Cardiac fibroblast (primary cell): ENCODE measurements at regions not wholly inside any gene's neighbourhood (a gene's known extent, or its start where the extent isn't known, plus 50 kb on each side); places are given as distances from the start of the nearest gene placed in this dataset.

ENCODE experiments used
- DNase-seq, 2 donors: peaks; one replicate each; pipeline versions ENCODE4 v3.0.0 to v3.0.0-alpha.2; 2010; ENCODE audit warnings: low read depth in 2 of 2
- H3K4me3 ChIP-seq, 2 donors: replicated peaks in 1 of 2; 1 replicate in 1 of 2; 2 replicates in 1 of 2; pipeline ENCODE4 v1.5.1; 2011; ENCODE audit warnings: low read depth in 2 of 2, low read length in 2 of 2, mild to moderate bottlenecking in 2 of 2, moderate library complexity in 1 of 2
- CTCF ChIP-seq: IDR thresholded peaks from one replicate; pipeline ENCODE4 v1.5.1; 2011; ENCODE audit warnings: low read depth, mild to moderate bottlenecking, low read length, inconsistent platforms

DNA sequence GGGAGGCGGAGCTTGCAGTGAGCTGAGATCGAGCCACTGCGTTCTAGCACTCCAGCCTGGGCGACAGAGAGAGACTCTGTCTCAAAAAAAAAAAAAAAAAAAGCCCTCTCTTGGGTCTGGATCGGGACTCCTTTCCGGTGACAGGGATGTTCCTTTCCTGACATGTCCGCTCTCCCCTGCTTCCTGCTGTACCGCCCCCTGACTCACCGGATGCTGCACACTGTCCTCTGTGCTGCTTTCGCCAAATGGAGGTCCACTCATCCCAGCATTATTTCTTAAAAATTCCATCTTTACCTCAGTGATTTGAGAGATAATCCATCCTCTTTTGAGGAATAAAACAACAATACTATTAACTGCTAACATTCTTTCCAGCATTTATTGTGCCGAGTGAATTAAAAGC is 113.8 kb upstream of the EEPD1 start:
- no peak overlapping the region for H3K4me3 ChIP-seq
- DNase-seq = peak in 1 of 2 donors; percentile 21
- TF ChIP-seq CTCF = no peak

- no peak for DNase-seq
- TF ChIP-seq CTCF = no peak
- no peak overlapping the region for H3K4me3 ChIP-seq
Observed at GRCh38 chr7:36039671-36040070, 113.4 kb upstream of the EEPD1 start.

- no peak overlapping the region for H3K4me3 ChIP-seq
- no peak for TF ChIP-seq CTCF
- peak; percentile 52 to 66 for DNase-seq
Observed at GRCh38 chr7:36040679-36041078, 112.4 kb upstream of the EEPD1 start.

GRCh38 chr7:36044101-36044892 is 108.8 kb upstream of the EEPD1 start:
- no peak for DNase-seq
- no peak for TF ChIP-seq CTCF
- H3K4me3 ChIP-seq = no peak overlapping the region

DNA sequence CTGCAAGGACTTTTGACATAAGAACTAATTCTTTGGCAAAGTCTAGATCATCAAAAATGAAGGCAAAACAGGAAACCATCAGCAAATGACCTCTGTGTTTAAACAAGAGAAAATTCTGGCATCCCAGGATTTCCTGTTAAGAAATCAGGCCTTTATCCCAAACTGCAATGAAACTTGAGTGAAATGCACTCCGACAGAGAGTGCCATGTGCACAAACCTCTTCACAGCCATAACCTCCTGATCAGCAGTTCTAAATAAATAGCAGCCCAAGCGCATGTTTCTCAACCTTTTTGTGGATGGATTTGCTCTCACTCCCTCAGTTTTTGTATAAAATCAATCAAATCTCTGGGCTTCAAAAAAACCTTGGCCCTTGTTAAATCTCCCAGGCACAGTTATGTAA is 107.7 kb upstream of the EEPD1 start:
- peak; percentile 21 to 72 for DNase-seq
- no peak for TF ChIP-seq CTCF
- no peak overlapping the region for H3K4me3 ChIP-seq

- TF ChIP-seq CTCF = no peak
- no peak overlapping the region for H3K4me3 ChIP-seq
- DNase-seq = no peak
Observed at GRCh38 chr7:36045830-36046341, 107.2 kb upstream of the EEPD1 start.
